ENCODE measurements at regions not wholly inside any gene's neighbourhood (a gene's known extent, or its start where the extent isn't known, plus 50 kb on each side); places are given as distances from the start of the nearest gene placed in this dataset.

- DNase-seq (ENCODE audit: low read depth): no peak
Measured at GRCh38 chr9:7238247-7238637, 480.5 kb downstream of the KDM4C start.

- no peak for DNase-seq (ENCODE audit: low read depth)
Measured at GRCh38 chr9:7237473-7238246, 479.9 kb downstream of the KDM4C start.

- no peak for DNase-seq (ENCODE audit: low read depth)
Measured at GRCh38 chr9:7236186-7236585, 478.4 kb downstream of the KDM4C start.

GRCh38 chr9:7234144-7234543 is 476.4 kb downstream of the KDM4C start:
- DNase-seq (ENCODE audit: low read depth): no peak

- DNase-seq (ENCODE audit: low read depth): no peak
Measured at GRCh38 chr9:7229571-7229970, 471.8 kb downstream of the KDM4C start.

GRCh38 chr9:7228726-7229125 is 471.0 kb downstream of the KDM4C start:
- no peak for DNase-seq (ENCODE audit: low read depth)

GRCh38 chr9:7227951-7228350 is 470.2 kb downstream of the KDM4C start:
- DNase-seq (ENCODE audit: low read depth): no peak

GRCh38 chr9:7226007-7226640 is 468.4 kb downstream of the KDM4C start:
- DNase-seq (ENCODE audit: low read depth): no peak

Measured in T-helper 22 cell (primary cell).